ENCODE measurements at regions not wholly inside any gene's neighbourhood (a gene's known extent, or its start where the extent isn't known, plus 50 kb on each side); places are given as distances from the start of the nearest gene placed in this dataset.

- BruUV-seq (replicated peaks) = no TSS peak
- CTCF ChIA-PET = no interaction called here
- Mint-ChIP-seq H3K27me3 (ENCODE audit: unreplicated experiment) (no peaks in the 10 kb centered on the region), H3K9me3 (ENCODE audit: low read depth, unreplicated experiment) (no peaks in the 10 kb centered on the region), H3K36me3 (ENCODE audit: insufficient read depth, unreplicated experiment) (no peaks in the 10 kb centered on the region), H3K27ac (ENCODE audit: unreplicated experiment) (no peak overlapping the region), H3K4me3 (ENCODE audit: low read depth, unreplicated experiment) (no peak overlapping the region), H3K4me1 (ENCODE audit: low read depth, unreplicated experiment) (no peaks in the 10 kb centered on the region)
- DNase-seq = peak; percentile 13
- TF ChIP-seq CTCF (IDR thresholded peaks at IDR 0.05; ENCODE audit: unreplicated experiment) = no peak
- intact Hi-C loops (cut with micrococcal nuclease; ENCODE audit: unreplicated experiment) = loop anchor here (5.0 to 10.0 kb wide), 2 partner anchors 141 to 283 kb away; no protein-coding TSS in a partner anchor
These were observed 185.8 kb downstream of the MRPL39 start for GRCh38 chr21:25421321-25422028.

DNA sequence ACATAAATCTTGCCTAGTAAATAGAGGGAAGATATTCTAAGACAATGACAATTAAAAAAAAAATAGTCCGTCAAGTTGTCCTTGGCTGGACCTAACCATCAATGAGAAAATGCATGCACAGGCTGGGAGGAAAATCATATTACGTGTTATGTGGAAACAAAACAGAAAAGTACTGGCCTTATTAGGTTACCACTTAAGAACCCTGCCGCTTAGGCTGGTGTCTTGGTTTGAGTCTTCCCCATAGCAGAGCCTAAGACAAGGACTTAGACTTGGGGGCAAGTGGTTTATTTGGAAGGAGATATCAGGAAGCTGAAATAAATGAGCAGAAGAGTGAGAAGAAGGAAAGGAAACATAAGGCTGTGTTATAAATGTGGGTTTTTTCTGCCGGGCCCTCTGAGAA, 186.4 kb downstream of the MRPL39 start:
- CTCF ChIA-PET = no interaction called here
- no peaks in the 10 kb centered on the region for H3K4me1 Mint-ChIP-seq (ENCODE audit: low read depth, unreplicated experiment)
- H3K27me3 Mint-ChIP-seq (ENCODE audit: unreplicated experiment) = no peaks in the 10 kb centered on the region
- DNase-seq = no peak
- no peaks in the 10 kb centered on the region for H3K9me3 Mint-ChIP-seq (ENCODE audit: low read depth, unreplicated experiment)
- no TSS peak for BruUV-seq (replicated peaks)
- no peaks in the 10 kb centered on the region for H3K36me3 Mint-ChIP-seq (ENCODE audit: insufficient read depth, unreplicated experiment)
- intact Hi-C loops (cut with micrococcal nuclease; ENCODE audit: unreplicated experiment) = loop anchor here (5.0 to 10.0 kb wide), 2 partner anchors 141 to 284 kb away; no protein-coding TSS in a partner anchor
- H3K4me3 Mint-ChIP-seq (ENCODE audit: low read depth, unreplicated experiment) = no peak overlapping the region
- no peak for TF ChIP-seq CTCF (IDR thresholded peaks at IDR 0.05; ENCODE audit: unreplicated experiment)
- no peak overlapping the region for H3K27ac Mint-ChIP-seq (ENCODE audit: unreplicated experiment)

DNA sequence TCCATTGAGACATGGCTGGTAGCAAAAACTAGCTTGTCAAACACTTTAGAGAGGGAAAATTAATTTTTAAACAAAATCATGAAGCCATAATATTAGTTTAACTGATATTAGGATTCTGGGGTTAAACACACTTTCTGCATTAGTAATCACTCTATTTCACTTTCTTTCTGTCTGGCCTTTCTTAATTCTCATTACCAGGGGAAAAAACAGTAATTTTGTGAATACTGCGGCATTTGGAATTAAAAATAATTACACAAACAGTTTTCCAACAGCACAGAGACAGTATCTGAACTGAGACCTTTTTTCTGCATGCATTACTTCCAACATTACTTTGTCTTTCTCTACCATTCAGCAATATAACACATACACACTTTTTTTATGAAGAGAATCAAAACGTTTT, 190.6 kb downstream of the MRPL39 start:
- Mint-ChIP-seq H3K27ac (ENCODE audit: unreplicated experiment) (no peak overlapping the region), H3K27me3 (ENCODE audit: unreplicated experiment) (peaks cover 14% of the 10 kb centered on the region), H3K9me3 (ENCODE audit: low read depth, unreplicated experiment) (no peaks in the 10 kb centered on the region), H3K36me3 (ENCODE audit: insufficient read depth, unreplicated experiment) (no peaks in the 10 kb centered on the region), H3K4me3 (ENCODE audit: low read depth, unreplicated experiment) (no peak overlapping the region), H3K4me1 (ENCODE audit: low read depth, unreplicated experiment) (no peaks in the 10 kb centered on the region)
- CTCF ChIA-PET = no interaction called here
- BruUV-seq (replicated peaks) = no TSS peak
- intact Hi-C loops (cut with micrococcal nuclease; ENCODE audit: unreplicated experiment) = no loop called here
- no peak for DNase-seq
- no peak for TF ChIP-seq CTCF (IDR thresholded peaks at IDR 0.05; ENCODE audit: unreplicated experiment)

- CTCF ChIA-PET = no interaction called here
- no TSS peak for BruUV-seq (replicated peaks)
- H3K9me3 Mint-ChIP-seq (ENCODE audit: low read depth, unreplicated experiment) = no peaks in the 10 kb centered on the region
These were observed 195.2 kb downstream of the MRPL39 start for GRCh38 chr21:25412100-25412499.

More at GRCh38 chr21:25412100-25412499, 195.2 kb downstream of the MRPL39 start:
- DNase-seq = no peak
- intact Hi-C loops (cut with micrococcal nuclease; ENCODE audit: unreplicated experiment) = no loop called here
- Mint-ChIP-seq H3K27ac (ENCODE audit: unreplicated experiment) (no peak overlapping the region), H3K36me3 (ENCODE audit: insufficient read depth, unreplicated experiment) (no peaks in the 10 kb centered on the region), H3K4me3 (ENCODE audit: low read depth, unreplicated experiment) (no peak overlapping the region), H3K27me3 (ENCODE audit: unreplicated experiment) (peaks cover 14% of the 10 kb centered on the region), H3K4me1 (ENCODE audit: low read depth, unreplicated experiment) (no peaks in the 10 kb centered on the region)
- no peak for TF ChIP-seq CTCF (IDR thresholded peaks at IDR 0.05; ENCODE audit: unreplicated experiment)

Measured in Calu3 (cell line).